ENCODE measurements at regions not wholly inside any gene's neighbourhood (a gene's known extent, or its start where the extent isn't known, plus 50 kb on each side); places are given as distances from the start of the nearest gene placed in this dataset.
"Not testable (repeated sequence)": the region's sequence is repeated elsewhere in the genome, so short reads cannot be mapped to it uniquely, and the experiment has no call there.

GRCh38 chr11:79668575-79668974 lies 227.7 kb upstream of the TENM4 start:
- DNase-seq (ENCODE audit: low read depth), result no peak

GRCh38 chr11:79667380-79667779 lies 226.6 kb upstream of the TENM4 start:
- no peak for DNase-seq (ENCODE audit: low read depth)

- DNase-seq (ENCODE audit: low read depth), result no peak
Observed at GRCh38 chr11:79663017-79663416, 222.2 kb upstream of the TENM4 start.

- DNase-seq (ENCODE audit: low read depth), result no peak
Observed at GRCh38 chr11:79661373-79661772, 220.5 kb upstream of the TENM4 start.

- DNase-seq (ENCODE audit: low read depth), result no peak
Observed at GRCh38 chr11:79648766-79649520, 208.1 kb upstream of the TENM4 start.

GRCh38 chr11:79637219-79637618 lies 196.4 kb upstream of the TENM4 start:
- no peak for DNase-seq (ENCODE audit: low read depth)

- DNase-seq (ENCODE audit: low read depth), result no peak
Observed at GRCh38 chr11:79634905-79635304, 194.1 kb upstream of the TENM4 start.

GRCh38 chr11:79627281-79627680 lies 186.5 kb upstream of the TENM4 start:
- DNase-seq (ENCODE audit: low read depth), result no peak

GRCh38 chr11:79626135-79627075 lies 185.6 kb upstream of the TENM4 start:
- DNase-seq (ENCODE audit: low read depth), result no peak

- no peak for DNase-seq (ENCODE audit: low read depth)
Observed at GRCh38 chr11:79623375-79623774, 182.5 kb upstream of the TENM4 start.

- no peak for DNase-seq (ENCODE audit: low read depth)
Observed at GRCh38 chr11:79617561-79617960, 176.7 kb upstream of the TENM4 start.

GRCh38 chr11:79616392-79616851 lies 175.6 kb upstream of the TENM4 start:
- DNase-seq (ENCODE audit: low read depth), result no peak

- DNase-seq (ENCODE audit: low read depth), result no peak
Observed at GRCh38 chr11:79615425-79615824, 174.6 kb upstream of the TENM4 start.

- DNase-seq (ENCODE audit: low read depth), result no peak
Observed at GRCh38 chr11:79610678-79611077, 169.8 kb upstream of the TENM4 start.

GRCh38 chr11:79610139-79610538 lies 169.3 kb upstream of the TENM4 start:
- no peak for DNase-seq (ENCODE audit: low read depth)

- no peak for DNase-seq (ENCODE audit: low read depth)
Observed at GRCh38 chr11:79609511-79609910, 168.7 kb upstream of the TENM4 start.

GRCh38 chr11:79606461-79606860 lies 165.6 kb upstream of the TENM4 start:
- DNase-seq (ENCODE audit: low read depth), result not testable (repeated sequence)

GRCh38 chr11:79600711-79601110 lies 159.9 kb upstream of the TENM4 start:
- no peak for DNase-seq (ENCODE audit: low read depth)

GRCh38 chr11:79594834-79595233 lies 154.0 kb upstream of the TENM4 start:
- DNase-seq (ENCODE audit: low read depth), result no peak

GRCh38 chr11:79592824-79593223 lies 152.0 kb upstream of the TENM4 start:
- DNase-seq (ENCODE audit: low read depth), result no peak

GRCh38 chr11:79592406-79592805 lies 151.6 kb upstream of the TENM4 start:
- no peak for DNase-seq (ENCODE audit: low read depth)

- DNase-seq (ENCODE audit: low read depth), result no peak
Observed at GRCh38 chr11:79582434-79582833, 141.6 kb upstream of the TENM4 start.

GRCh38 chr11:79579063-79579462 lies 138.2 kb upstream of the TENM4 start:
- no peak for DNase-seq (ENCODE audit: low read depth)
